Ascending aorta (tissue), 2 donors: ENCODE measurements at regions not wholly inside any gene's neighbourhood (a gene's known extent, or its start where the extent isn't known, plus 50 kb on each side); places are given as distances from the start of the nearest gene placed in this dataset.

ENCODE experiments used
- DNase-seq, 2 donors: peaks; one replicate each; pipeline ENCODE4 v3.0.0-alpha.2; 2019; ENCODE audit warnings: low spot score in 2 of 2
- H3K27ac ChIP-seq, 2 donors: fragments of 200-600 bp; sonication (generic); one replicate each; pipeline ENCODE4 v1.5.1; 2016 to 2017; ENCODE audit warnings: mild to moderate bottlenecking in 1 of 2
- H3K27me3 ChIP-seq: fragments of 200-600 bp; sonication (generic); one replicate; pipeline ENCODE4 v1.5.1; 2017
- H3K36me3 ChIP-seq, 2 donors: fragments of 200-600 bp; sonication (generic); one replicate each; pipeline ENCODE4 v1.5.1; 2016
- H3K4me1 ChIP-seq, 2 donors: fragments of 200-600 bp; sonication (generic); one replicate each; pipeline ENCODE4 v1.5.1; 2016 to 2017; ENCODE audit warnings: mild to moderate bottlenecking in 1 of 2
- H3K4me3 ChIP-seq, 2 donors: fragments of 200-600 bp; sonication (generic); one replicate each; pipeline ENCODE4 v1.5.1; 2016 to 2017; ENCODE audit warnings: mild to moderate bottlenecking in 1 of 2
- H3K9me3 ChIP-seq, 2 donors: fragments of 200-600 bp; sonication (generic); one replicate each; pipeline ENCODE4 v1.5.1; 2016
- intact Hi-C: fragments of 100-400 bp; cut with DNase I; formaldehyde crosslinking; loops from one replicate; pipeline ENCODE4 v1.15.1; 2023
- TF ChIP-seq, protein P1 (sequence below), 3 experiments: fragments of 200-600 bp in 2 of 3; fragments of 450-650 bp in 1 of 3; sonication (generic) in 2 of 3; IDR thresholded peaks; one replicate each; pipeline ENCODE4 v1.5.1; 2016 to 2019; ENCODE audit warnings: antibody characterized with exemption in 3 of 3, mild to moderate bottlenecking in 1 of 3, moderate library complexity in 1 of 3

- no peaks in the 10 kb centered on the region for H3K36me3 ChIP-seq
- no peak overlapping the region for H3K27ac ChIP-seq
- DNase-seq: no peak
- H3K27me3 ChIP-seq: no peaks in the 10 kb centered on the region
- TF ChIP-seq, protein P1, sequence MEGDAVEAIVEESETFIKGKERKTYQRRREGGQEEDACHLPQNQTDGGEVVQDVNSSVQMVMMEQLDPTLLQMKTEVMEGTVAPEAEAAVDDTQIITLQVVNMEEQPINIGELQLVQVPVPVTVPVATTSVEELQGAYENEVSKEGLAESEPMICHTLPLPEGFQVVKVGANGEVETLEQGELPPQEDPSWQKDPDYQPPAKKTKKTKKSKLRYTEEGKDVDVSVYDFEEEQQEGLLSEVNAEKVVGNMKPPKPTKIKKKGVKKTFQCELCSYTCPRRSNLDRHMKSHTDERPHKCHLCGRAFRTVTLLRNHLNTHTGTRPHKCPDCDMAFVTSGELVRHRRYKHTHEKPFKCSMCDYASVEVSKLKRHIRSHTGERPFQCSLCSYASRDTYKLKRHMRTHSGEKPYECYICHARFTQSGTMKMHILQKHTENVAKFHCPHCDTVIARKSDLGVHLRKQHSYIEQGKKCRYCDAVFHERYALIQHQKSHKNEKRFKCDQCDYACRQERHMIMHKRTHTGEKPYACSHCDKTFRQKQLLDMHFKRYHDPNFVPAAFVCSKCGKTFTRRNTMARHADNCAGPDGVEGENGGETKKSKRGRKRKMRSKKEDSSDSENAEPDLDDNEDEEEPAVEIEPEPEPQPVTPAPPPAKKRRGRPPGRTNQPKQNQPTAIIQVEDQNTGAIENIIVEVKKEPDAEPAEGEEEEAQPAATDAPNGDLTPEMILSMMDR (IDR thresholded peaks at IDR 0.05): no peak
- H3K9me3 ChIP-seq: no peaks in the 10 kb centered on the region
- intact Hi-C loops: no loop called here
- no peaks in the 10 kb centered on the region for H3K4me1 ChIP-seq
- no peak overlapping the region for H3K4me3 ChIP-seq
Observed at GRCh38 chr3:117193390-117193789, 483.8 kb downstream of the TUSC7 start.

DNA sequence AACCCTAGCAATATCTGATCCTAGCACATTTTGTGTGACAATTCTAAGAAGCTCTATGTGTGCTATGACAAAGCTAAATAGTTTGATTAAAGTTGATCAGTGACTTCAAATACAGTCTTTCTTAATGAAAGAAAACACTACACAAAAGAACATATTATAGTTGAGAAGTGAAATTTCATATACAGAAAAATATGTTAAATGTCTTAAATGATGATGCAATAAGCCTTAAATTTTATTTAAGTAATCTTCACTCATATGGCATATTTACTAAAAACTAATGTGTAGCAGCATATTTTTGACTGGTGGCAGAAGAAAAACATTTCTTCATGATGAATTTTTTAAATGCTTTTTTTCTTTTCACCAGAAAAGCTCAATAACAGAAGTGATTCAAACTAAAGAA lies 485.5 kb downstream of the TUSC7 start:
- Histone ChIP-seq H3K36me3 (no peaks in the 10 kb centered on the region), H3K4me3 (no peak overlapping the region)
- intact Hi-C loops: no loop called here

GRCh38 chr3:117200962-117201361 lies 491.4 kb downstream of the TUSC7 start:
- no peak for DNase-seq
- Histone ChIP-seq H3K9me3 (no peaks in the 10 kb centered on the region), H3K4me1 (no peaks in the 10 kb centered on the region), H3K27me3 (no peaks in the 10 kb centered on the region), H3K27ac (no peak overlapping the region), H3K36me3 (no peaks in the 10 kb centered on the region), H3K4me3 (no peak overlapping the region)
- TF ChIP-seq, protein P1 (IDR thresholded peaks at IDR 0.05): no peak
- intact Hi-C loops: no loop called here

More for the DNA sequence above, 485.5 kb downstream of the TUSC7 start:
- no peaks in the 10 kb centered on the region for H3K9me3 ChIP-seq
- H3K27ac ChIP-seq: no peak overlapping the region
- TF ChIP-seq, protein P1 (IDR thresholded peaks at IDR 0.05): no peak
- no peaks in the 10 kb centered on the region for H3K4me1 ChIP-seq
- H3K27me3 ChIP-seq: no peaks in the 10 kb centered on the region
- DNase-seq: no peak

DNA sequence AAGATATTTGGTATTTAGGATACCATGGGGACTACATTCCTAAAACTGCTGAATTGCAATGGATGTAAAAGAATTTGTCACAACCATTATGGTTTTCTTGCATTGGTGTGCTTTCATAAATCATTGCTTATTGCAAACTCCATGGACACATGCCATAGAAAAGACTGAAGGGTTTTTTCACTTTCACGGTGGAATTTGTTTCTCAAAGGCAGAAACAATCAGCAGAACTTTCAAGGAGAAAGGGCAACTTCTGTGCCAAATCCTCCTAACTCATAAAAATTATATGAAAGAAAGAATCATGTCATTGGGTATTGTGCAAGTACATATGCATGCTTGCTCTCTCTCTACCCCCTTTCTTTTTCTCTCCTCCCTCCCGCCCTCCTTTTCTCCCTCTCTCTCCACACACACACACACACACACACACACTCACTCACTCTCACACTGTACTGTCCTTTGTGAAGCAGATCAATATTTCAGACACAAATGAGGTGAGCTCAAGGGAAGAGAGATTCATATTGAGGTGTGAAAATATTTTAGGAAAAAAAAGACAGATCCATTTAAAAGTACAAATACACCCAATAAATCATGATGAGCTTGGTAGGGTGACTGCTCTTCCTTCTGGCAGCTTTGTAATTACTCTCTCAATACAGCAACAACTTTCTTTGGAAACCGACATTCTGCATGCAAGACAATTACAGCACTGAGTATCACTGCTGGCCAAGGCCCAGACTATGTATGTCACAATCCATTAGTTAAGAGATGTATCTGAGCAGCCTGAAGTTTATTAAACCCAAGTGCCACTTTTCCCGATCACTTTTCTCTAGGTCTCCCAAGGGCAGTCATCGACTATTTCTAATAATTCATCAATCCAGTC lies 492.6 kb downstream of the TUSC7 start:
- no peak overlapping the region for H3K27ac ChIP-seq
- no peaks in the 10 kb centered on the region for H3K9me3 ChIP-seq
- TF ChIP-seq, protein P1 (IDR thresholded peaks at IDR 0.05): no peak
- H3K4me3 ChIP-seq: no peak overlapping the region
- H3K4me1 ChIP-seq: no peaks in the 10 kb centered on the region
- H3K27me3 ChIP-seq: no peaks in the 10 kb centered on the region
- no peaks in the 10 kb centered on the region for H3K36me3 ChIP-seq
- intact Hi-C loops: no loop called here
- no peak for DNase-seq

DNA sequence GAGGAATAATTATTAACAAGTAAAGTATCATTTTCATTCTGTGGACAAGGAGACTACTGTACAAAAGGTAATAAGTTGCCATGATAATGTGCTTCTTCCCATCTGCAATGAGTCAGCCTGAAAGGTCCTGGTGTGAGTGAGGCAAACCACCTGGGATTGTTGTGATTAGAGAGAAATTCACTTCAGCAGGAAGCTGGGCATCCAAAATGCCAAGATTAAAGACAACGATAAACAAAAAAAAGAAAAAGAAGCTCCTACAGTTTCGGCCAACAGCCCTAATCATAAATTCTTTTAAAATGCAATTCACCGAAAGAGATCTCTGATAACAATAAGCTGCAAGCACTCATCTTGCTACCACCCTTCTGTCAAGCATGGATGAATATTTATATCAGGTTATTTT lies 507.8 kb downstream of the TUSC7 start:
- no peaks in the 10 kb centered on the region for H3K4me1 ChIP-seq
- DNase-seq: no peak
- TF ChIP-seq, protein P1 (IDR thresholded peaks at IDR 0.05): no peak
- H3K27me3 ChIP-seq: no peaks in the 10 kb centered on the region
- peaks cover 0 to 4% of the 10 kb centered on the region in 2 donors for H3K9me3 ChIP-seq
- H3K27ac ChIP-seq: no peak overlapping the region
- intact Hi-C loops: no loop called here
- H3K36me3 ChIP-seq: no peaks in the 10 kb centered on the region
- H3K4me3 ChIP-seq: no peak overlapping the region
